HT1080 (cell line): ENCODE measurements at regions not wholly inside any gene's neighbourhood (a gene's known extent, or its start where the extent isn't known, plus 50 kb on each side); places are given as distances from the start of the nearest gene placed in this dataset.
"Not testable (repeated sequence)": the region's sequence is repeated elsewhere in the genome, so short reads cannot be mapped to it uniquely, and the experiment has no call there.

Experiments used
- DNase-seq: peaks from one replicate; pipeline ENCODE4 v3.0.0-alpha.2; 2015; ENCODE audit warnings: low read depth

GRCh38 chr10:36766415-36766810 is 359.0 kb upstream of the ANKRD30A start:
- DNase-seq = no peak

- DNase-seq = no peak
Observed at GRCh38 chr10:36765782-36766414, 359.5 kb upstream of the ANKRD30A start.

- no peak for DNase-seq
Observed at GRCh38 chr10:36764823-36765222, 360.6 kb upstream of the ANKRD30A start.

- DNase-seq = no peak
Observed at GRCh38 chr10:36761121-36761520, 364.3 kb upstream of the ANKRD30A start.

- peak; percentile 73 for DNase-seq
Observed at GRCh38 chr10:36759141-36759805, 366.1 kb upstream of the ANKRD30A start.

GRCh38 chr10:36748128-36748871 is 377.1 kb upstream of the ANKRD30A start:
- DNase-seq = no peak

GRCh38 chr10:36739884-36740445 is 385.4 kb upstream of the ANKRD30A start:
- DNase-seq = no peak

GRCh38 chr10:36738738-36739431 is 386.5 kb upstream of the ANKRD30A start:
- peak; percentile 16 for DNase-seq

GRCh38 chr10:36736311-36736710 is 389.1 kb upstream of the ANKRD30A start:
- DNase-seq = peak; percentile 18

- DNase-seq = not testable (repeated sequence)
Observed at GRCh38 chr10:36734590-36734989, 390.8 kb upstream of the ANKRD30A start.

- DNase-seq = no peak
Observed at GRCh38 chr10:36730316-36730715, 395.1 kb upstream of the ANKRD30A start.

GRCh38 chr10:36728626-36729025 is 396.8 kb upstream of the ANKRD30A start:
- DNase-seq = no peak

- peak; percentile 98 for DNase-seq
Observed at GRCh38 chr10:36725581-36726520, 399.5 kb upstream of the ANKRD30A start.

GRCh38 chr10:36722777-36723176 is 402.6 kb upstream of the ANKRD30A start:
- no peak for DNase-seq

GRCh38 chr10:36721871-36722270 is 403.5 kb upstream of the ANKRD30A start:
- no peak for DNase-seq

GRCh38 chr10:36720895-36721294 is 404.5 kb upstream of the ANKRD30A start:
- no peak for DNase-seq

- DNase-seq = peak; percentile 77
Observed at GRCh38 chr10:36717118-36717517, 408.3 kb upstream of the ANKRD30A start.

GRCh38 chr10:36716291-36716690 is 409.1 kb upstream of the ANKRD30A start:
- DNase-seq = no peak

GRCh38 chr10:36712695-36713094 is 412.7 kb upstream of the ANKRD30A start:
- no peak for DNase-seq

GRCh38 chr10:36711361-36711760 is 414.0 kb upstream of the ANKRD30A start:
- DNase-seq = no peak
